ENCODE measurements at regions not wholly inside any gene's neighbourhood (a gene's known extent, or its start where the extent isn't known, plus 50 kb on each side); places are given as distances from the start of the nearest gene placed in this dataset.
"Not testable (repeated sequence)": the region's sequence is repeated elsewhere in the genome, so short reads cannot be mapped to it uniquely, and the experiment has no call there.

- not testable (repeated sequence) for DNase-seq (ENCODE audit: low read depth); H3K4me3 ChIP-seq (ENCODE audit: control insufficient read depth, low read depth, low read length)
Measured at GRCh38 chr15:85196697-85197096, 183.7 kb upstream of the AKAP13 start.

DNA sequence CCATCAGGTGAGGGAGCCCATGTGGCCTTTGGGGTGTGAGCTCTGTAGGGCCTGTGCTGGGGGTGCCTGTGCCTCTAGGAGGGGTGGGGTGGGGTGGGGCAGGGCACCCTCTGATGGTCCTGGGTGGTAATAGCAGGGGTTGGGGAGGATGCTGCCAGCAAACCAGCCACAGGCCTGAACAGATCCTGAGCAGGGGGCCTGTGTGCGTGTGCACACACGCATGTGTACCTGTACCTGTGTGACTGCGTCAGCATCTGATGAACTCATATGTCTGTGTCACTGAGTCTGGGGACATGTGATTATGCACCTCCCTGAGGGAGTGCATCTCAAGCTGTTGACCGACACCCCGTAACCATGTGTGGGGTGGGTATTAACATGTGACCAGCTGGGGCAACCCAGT is 182.8 kb upstream of the AKAP13 start:
- DNase-seq (ENCODE audit: low read depth); H3K4me3 ChIP-seq (ENCODE audit: control insufficient read depth, low read depth, low read length): not testable (repeated sequence)

DNA sequence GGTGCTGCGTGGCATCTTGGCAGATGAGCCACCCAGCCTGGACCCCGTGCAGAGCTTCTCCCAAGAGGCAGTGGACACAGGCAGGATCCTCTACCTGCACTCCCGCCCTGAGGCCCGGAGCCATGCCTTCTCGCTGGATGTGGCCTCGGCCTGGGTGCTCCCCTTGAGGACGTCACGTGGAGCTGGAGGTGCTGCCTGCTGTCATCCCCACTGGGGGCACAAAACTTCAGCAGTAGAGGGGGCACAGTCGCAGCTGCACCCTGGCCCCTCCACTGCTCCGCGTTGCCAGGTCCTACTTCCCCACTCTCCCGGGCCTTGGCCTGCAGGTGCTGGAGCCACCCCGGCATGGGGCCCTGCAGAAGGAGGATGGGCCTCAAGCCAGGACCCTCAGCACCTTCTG is 182.0 kb upstream of the AKAP13 start:
- DNase-seq (ENCODE audit: low read depth); H3K4me3 ChIP-seq (ENCODE audit: control insufficient read depth, low read depth, low read length): not testable (repeated sequence)

GRCh38 chr15:85200215-85200614 is 180.2 kb upstream of the AKAP13 start:
- not testable (repeated sequence) for H3K4me3 ChIP-seq (ENCODE audit: control insufficient read depth, low read depth, low read length)

DNA sequence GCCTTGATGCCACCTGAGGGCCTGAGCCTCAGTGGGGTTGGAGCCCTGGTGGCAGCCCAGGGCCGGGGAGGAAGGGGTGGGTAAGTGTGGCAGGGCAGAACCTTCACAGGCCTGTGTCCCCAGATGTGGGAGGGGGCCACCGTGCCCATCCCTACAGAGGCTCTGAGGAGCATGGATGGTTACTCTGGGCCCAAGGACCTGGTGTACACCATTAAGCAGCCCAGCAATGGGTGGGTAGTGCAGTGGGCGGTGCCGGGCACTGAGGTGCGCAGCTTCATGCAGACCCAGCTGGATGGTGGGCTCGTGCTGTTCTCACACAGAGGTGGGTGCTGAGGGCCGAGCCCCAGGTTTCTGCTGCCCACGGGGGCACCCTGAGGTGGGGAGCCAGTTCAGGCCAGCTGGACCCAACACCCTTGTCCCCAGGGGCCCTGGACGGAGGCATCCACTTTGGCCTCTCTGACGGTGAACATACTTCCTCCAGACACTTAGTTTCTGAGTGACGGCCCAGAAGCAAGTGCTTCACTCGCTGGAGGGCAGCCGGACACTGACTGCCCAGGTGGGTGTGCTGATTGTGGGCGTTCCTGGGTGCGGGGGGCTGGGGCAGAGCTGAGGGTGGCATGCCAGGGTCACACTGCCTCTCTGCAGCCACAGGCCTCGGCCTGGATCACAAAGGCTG is 179.1 kb upstream of the AKAP13 start:
- not testable (repeated sequence) for DNase-seq (ENCODE audit: low read depth); H3K4me3 ChIP-seq (ENCODE audit: control insufficient read depth, low read depth, low read length)

More at GRCh38 chr15:85200215-85200614, 180.2 kb upstream of the AKAP13 start:
- not testable (repeated sequence) for DNase-seq (ENCODE audit: low read depth)

DNA sequence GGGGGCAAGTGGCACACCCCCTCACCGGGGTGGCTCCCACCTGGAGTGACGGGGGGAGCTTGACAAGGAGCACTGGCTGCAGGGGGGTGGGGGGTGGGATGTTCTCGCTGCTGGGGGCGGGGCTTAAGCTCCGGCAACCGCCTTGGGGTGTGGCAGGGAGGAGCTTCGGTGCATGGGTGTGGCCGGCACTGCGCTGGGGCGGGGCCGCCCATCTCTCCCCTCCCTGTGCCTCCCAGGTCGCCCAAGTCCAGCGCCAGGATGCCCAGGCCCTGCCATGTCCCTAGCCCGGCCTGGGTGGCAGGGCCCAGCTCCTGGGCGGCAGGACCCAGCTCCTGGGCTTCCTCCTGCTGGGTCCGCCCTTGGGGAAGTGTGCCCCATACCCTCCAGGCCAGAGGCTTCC is 175.9 kb upstream of the AKAP13 start:
- not testable (repeated sequence) for DNase-seq (ENCODE audit: low read depth); H3K4me3 ChIP-seq (ENCODE audit: control insufficient read depth, low read depth, low read length)

GRCh38 chr15:85233791-85234325 is 146.5 kb upstream of the AKAP13 start:
- not testable (repeated sequence) for DNase-seq (ENCODE audit: low read depth); H3K4me3 ChIP-seq (ENCODE audit: control insufficient read depth, low read depth, low read length)

- not testable (repeated sequence) for H3K4me3 ChIP-seq (ENCODE audit: control insufficient read depth, low read depth, low read length); DNase-seq (ENCODE audit: low read depth)
Measured at GRCh38 chr15:85234450-85235196, 145.8 kb upstream of the AKAP13 start.

DNA sequence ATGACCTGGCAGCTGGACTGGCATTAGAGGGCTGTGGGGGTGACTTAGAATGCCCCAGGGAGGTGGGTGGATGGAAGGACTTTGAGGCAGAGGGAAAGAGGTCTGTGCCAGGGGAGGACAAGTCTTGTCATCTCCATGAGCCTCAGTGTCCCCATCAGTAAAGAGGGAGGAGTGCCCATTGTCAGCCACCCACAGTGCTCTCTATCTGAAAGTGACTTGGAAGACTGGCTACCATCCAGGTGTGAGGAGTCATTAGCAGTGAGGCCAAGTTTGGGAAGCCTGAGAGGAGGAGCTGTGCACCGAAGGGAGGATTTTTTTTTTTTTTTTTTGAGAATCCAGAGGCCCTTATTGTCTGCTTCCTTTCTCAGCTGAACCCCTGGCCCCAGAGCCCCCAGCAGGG is 136.3 kb upstream of the AKAP13 start:
- not testable (repeated sequence) for H3K4me3 ChIP-seq (ENCODE audit: control insufficient read depth, low read depth, low read length)
- peak; percentile 29 for DNase-seq (ENCODE audit: low read depth)

GRCh38 chr15:85250938-85251542 is 129.4 kb upstream of the AKAP13 start:
- H3K4me3 ChIP-seq (ENCODE audit: control insufficient read depth, low read depth, low read length); DNase-seq (ENCODE audit: low read depth): not testable (repeated sequence)

- not testable (repeated sequence) for DNase-seq (ENCODE audit: low read depth); H3K4me3 ChIP-seq (ENCODE audit: control insufficient read depth, low read depth, low read length)
Measured at GRCh38 chr15:85253196-85253915, 127.0 kb upstream of the AKAP13 start.

DNA sequence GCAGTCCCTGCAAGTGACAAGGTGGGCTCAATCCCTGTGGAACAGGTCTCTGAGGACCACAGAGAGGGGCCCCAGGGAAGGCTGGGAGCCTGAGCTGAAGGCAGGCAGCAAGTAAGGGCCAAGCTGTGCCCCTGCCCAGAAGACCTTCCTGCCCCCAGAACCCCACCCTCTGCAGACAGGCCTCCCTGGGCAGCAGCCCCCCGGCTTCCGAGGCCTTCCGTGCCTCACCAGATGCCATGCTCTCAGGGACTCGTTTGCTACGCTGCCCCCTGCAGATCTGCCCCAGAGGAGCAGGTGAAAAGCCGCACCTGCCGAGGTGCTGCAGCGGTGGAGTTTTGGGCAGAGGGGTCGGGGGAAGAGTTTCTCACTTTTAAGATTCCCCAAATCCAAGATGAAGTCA is 125.4 kb upstream of the AKAP13 start:
- not testable (repeated sequence) for H3K4me3 ChIP-seq (ENCODE audit: control insufficient read depth, low read depth, low read length); DNase-seq (ENCODE audit: low read depth)

GRCh38 chr15:85255502-85255901 is 124.9 kb upstream of the AKAP13 start:
- not testable (repeated sequence) for DNase-seq (ENCODE audit: low read depth)

DNA sequence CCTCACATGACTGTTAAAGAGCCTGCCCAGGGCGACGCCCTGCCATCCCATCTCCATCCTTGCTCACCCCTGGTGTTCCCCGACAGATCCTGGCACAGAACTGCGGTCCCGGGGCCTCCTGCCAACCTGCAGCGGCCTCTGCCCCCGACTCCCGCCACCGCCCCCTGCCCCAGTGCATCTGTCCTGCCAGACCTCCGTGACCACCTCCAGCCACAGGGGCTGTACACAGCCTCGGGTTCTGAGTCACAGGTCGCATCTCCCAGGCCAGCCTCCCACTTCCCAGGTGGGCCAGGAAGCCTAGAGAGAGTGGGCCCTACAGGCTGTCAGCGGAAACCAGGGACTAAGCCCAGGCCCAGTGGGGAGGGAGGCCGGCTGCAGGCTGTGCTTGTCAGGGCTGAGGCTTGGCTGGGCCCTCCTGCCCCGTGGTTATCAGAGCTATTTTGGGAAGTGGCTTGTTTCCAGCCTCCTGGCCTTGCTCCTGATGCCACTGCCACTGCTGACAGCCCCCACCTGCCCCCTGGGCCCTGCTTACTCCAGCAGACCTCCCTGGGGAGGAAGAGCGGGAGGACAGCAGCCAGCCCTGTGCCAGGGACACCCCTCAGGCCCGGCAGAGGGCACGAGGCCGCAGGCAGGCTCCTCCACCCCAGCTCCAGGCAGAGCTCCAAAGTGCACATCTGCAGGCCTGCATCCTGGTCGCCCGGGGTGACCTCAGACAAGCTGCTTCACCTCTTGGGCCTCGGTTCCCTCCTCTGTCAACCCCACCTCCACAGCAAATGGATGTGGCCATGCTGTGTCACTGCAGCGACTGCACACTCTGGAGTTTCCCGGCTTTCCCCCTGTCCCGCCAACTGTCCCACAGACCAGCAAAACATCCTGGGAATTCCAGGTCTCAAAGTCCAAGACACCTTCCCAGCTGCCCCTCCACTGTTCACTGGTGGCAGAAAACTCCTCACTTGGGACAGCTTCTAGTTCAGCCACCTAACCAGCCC is 124.1 kb upstream of the AKAP13 start:
- DNase-seq (ENCODE audit: low read depth); H3K4me3 ChIP-seq (ENCODE audit: control insufficient read depth, low read depth, low read length): not testable (repeated sequence)

More at GRCh38 chr15:85255502-85255901, 124.9 kb upstream of the AKAP13 start:
- H3K4me3 ChIP-seq (ENCODE audit: control insufficient read depth, low read depth, low read length), result not testable (repeated sequence)

DNA sequence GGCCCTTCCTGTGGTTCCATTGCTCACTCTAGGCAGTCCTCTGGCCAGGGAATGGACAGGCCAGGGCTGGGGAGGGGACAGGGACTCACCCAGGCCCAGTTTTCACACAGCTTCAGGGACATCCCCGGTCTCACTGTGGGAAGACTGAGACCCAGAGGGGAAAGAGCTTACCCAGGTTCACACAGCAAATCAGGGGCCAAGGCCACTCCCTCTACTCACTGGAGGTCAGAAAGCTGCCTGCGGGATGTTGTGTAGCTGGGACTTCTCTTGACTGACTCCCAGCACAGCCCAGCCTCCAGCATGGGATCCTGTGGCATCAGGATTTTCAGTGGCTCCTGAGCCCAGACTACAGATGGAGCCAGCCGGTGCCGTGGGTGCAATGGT is 122.3 kb upstream of the AKAP13 start:
- not testable (repeated sequence) for H3K4me3 ChIP-seq (ENCODE audit: control insufficient read depth, low read depth, low read length); DNase-seq (ENCODE audit: low read depth)

DNA sequence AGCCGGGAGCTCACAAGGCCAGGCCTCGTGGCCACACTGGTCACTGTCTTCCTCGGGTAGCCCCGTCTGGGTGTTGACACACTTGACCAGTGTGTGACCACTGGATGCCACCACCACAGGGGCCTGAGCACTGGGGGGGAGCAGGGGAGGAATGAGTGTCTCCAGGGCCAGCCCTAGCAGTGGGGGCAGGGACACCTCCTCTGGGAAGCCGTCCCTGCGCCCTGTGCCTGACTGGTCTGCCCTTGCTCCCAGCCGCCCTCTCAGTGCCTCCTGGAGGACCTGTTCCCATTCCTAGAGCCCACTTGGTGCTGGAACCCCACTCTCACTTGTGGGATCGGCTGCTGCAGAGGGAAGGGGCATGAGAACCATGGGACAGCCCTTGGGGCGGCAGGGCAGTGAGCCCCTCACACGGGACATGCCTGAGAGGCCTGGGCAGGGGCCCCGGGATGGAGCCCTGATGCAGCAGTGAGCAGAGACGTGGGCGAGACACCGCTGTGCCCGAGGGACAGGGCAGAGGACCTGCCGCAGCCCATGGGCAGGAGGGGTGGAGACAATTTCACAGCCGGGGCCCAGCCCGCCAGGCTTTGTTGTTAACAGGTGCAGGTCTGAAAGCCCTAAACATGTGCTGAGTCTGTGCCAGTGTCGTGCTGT is 121.7 kb upstream of the AKAP13 start:
- H3K4me3 ChIP-seq (ENCODE audit: control insufficient read depth, low read depth, low read length); DNase-seq (ENCODE audit: low read depth): not testable (repeated sequence)

DNA sequence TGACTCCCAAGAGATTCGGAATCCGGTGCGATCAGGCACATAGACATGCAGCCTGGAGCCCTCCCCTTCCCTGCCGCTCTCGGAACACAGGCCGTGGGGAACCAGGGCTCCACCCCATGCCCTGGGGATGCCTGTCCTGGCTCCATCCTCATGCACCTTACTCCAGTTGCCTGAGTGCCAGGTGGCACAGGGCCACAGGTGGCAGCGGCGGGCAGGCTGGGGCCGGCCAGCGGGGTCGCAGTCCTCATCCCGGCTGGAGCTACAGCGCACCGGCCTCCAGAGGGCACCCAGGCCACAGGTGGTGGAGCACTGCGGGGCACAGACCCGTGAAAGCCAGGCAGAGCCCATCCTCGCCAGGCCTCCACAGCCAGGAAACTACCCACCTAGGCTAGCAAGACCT is 119.9 kb upstream of the AKAP13 start:
- DNase-seq (ENCODE audit: low read depth); H3K4me3 ChIP-seq (ENCODE audit: control insufficient read depth, low read depth, low read length): not testable (repeated sequence)

All from fibroblast of mammary gland (primary cell).